COLO668 (cell line): ENCODE measurements at regions not wholly inside any gene's neighbourhood (a gene's known extent, or its start where the extent isn't known, plus 50 kb on each side); places are given as distances from the start of the nearest gene placed in this dataset.

ENCODE experiments used
- DNase-seq: peaks from one replicate; lab custom pipeline; 2025; ENCODE audit not compliant: unreplicated experiment; lab: John Stamatoyannopoulos, UW

DNA sequence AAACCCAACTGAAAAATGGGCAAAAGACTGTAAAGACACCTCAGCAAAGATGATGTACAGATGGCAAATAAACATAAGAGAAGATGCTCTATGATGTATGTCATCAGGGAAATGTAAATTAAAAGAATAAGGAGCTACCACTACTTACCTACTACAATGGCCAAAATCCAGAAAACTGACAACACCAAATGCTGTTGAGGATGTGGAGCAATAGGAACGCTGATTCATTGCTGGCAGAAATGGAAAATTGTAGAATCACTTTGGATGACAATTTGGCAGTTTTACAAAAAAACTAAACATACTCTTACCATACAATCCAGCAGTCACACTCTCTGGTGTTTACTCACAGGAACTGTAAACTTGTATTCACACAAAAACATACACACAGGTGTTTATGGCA lies 222.3 kb upstream of the LDB2 start:
- no peak for DNase-seq

DNA sequence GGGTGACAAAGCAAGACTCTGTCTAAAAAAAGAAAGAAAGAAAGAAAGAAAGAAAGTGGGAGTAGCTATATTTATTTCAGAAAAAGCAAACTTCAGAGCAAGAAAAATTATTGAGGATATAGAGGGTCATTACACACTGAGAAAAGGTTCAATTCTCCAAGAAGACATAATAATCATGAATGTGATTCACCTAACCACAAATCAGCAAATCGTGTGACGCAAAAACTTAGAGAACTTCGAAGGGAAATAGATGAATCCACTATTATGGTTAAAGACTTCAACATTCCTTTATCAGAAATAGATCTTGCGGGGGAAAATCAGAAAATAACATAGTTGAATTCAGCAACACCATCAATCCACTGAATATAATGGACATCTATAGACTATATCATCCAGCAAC lies 219.3 kb upstream of the LDB2 start:
- DNase-seq: no peak

DNA sequence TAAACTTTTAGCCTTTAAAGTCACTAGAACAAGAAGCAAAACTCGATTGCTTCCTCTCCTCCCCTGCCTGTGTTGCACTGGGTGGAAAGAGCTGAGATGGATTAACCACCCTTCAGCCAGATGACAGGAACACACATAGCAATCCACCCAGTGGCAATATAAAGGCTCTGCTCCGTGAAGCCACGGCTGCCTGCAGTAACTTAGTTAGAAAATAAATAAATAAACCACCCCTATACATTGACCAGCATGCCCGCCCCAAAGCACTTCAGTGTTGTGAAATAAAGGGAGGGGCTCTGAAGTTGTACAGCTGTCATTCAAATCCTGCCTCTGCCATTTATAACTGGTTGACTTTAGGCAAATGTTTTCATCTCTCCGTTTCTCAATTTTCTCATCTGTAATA lies 217.1 kb upstream of the LDB2 start:
- no peak for DNase-seq

DNA sequence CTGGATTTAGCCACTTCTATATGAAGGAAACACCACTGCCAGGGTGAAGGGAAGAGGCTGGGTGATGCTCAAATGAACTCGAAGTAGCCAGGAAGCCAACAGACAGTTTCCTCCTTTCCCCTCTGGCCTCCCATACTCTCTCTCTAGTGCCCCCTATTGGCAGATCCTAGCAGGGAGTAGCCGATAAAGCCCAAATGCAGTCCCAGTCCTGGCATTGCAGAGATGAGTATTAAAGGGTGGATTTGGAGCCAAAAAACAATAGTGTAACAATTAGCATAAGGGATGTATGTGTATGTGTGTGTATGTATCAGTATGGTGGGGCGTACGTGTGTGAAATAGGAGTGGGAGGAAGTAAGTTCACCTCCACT lies 213.8 kb upstream of the LDB2 start:
- DNase-seq: no peak

DNA sequence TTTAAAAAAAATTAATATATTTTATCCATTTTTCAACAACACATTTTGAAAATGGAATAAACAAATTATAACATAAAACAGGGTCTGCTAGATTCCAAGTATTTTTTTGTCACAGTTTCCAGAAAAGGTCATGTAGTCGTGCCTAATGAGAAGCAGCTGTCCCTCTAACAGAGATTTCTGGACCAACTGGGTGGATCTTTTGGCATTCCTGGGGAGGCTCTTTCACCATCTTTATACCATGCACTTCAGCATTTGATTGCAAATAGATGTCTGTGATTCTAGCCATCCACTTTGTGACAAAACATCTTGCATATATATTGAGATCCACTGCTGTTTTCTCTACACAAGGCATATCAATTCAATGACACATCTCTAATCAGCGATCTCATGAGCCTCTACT lies 210.7 kb upstream of the LDB2 start:
- no peak for DNase-seq

DNA sequence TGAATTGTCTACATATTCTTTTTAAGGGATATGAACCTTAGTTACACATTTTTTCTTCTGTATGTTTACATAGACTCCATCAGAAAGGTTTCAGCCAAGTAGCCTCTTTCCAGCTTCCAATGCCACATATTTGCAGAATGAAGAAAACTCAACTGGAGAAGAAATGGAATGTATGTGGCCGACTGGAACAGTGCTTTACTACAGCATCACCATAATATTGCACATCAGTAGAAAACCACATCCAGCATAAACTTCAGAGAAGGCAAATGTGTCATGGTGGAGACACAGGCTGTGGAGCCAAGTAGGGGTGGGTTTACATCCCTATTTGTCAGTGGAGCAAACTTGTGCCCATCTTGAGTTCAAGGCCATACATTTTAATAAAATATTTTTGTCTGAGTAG lies 204.8 kb upstream of the LDB2 start:
- no peak for DNase-seq

DNA sequence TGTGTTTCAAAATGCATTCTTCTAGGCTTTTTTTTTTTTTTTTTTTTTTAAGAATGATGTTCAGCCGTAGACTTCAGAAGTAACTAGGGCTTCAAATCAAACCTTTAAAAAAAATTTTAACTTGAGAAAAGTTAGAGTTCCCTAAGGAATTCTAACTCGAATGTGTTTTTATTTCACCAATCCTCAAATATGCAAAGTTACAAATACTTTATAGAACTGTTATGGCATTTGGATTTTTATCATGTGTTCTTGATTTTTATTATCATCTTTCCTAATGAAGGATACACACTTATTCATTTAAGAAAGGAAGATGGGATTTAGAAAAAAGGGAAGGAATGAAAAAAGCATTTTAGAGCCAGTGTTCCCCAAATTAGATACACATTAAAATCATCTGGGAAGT lies 200.6 kb upstream of the LDB2 start:
- DNase-seq: no peak

DNA sequence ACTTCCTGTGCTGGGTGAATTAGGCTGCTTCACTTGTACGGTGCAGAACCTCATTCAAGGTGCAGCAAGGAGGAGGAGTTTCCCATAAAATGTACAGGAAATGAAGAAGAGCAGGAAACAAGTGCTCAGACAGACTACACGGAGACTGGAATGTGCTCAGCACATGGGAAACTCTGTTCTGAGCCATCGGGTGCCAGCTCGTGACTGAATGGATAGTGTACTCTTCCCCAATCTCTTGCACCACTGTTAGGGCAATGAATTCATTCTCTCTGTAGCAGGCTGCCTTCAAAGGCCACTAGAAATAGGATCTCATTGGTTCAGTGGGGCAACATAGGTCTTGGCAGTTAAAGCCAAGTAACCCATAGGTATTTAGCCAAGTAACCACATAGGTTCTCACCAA lies 200.0 kb upstream of the LDB2 start:
- no peak for DNase-seq

DNA sequence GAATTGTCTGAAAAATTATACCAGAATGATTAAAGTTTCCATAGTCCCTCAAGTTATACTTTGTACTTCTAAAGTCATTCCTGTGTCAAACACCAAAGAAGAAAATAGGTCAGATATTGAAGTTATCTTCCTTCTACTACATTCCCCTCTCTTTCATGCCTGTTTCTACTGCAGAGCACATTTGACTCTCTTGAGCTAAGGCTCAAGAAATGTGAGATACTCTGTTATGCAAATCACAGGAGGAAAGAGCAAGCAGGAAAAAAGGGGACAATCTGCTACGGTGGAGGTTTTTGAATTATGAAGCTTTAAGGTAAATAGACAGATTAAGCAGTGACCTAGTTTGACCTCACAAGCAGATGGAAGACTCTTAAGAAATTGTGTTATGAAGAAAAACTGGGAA lies 198.9 kb upstream of the LDB2 start:
- no peak for DNase-seq

DNA sequence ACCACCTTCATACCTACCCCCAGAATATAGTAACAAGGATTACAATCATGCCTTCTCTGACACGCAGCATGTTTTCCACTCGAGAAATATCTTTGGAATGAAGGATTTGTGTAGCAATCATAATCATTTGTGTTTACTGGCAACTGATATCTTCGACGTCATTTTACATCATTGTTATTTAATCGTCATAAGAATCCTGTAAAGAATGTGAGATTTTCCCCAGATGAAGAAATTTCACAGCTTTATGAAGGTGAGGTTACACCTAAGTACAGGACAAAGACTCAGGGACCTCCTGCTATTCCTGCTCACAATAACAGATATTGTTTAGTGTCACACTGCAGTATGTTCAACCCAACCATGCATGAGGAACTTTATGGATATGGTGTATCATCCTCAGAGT lies 198.2 kb upstream of the LDB2 start:
- DNase-seq: no peak

DNA sequence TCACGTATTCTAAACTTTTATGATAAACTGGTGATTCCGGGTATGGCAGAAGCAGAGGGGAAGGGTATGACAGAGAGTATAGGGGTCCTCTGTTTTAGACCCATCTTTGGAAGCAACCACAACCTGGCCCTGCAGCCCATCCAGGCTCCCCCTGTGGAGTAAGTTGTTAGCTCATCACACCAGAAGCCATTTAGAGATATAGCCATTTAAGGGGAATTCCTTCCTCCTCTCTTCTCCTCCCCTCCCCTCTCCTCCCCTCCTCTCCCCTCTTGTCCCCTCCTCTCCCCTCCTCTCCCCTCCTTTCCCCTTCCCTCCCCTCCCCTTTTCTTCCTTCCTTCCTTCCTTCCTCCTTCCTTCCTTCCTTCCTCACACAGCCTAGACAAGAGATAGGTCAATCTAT lies 197.3 kb upstream of the LDB2 start:
- no peak for DNase-seq

DNA sequence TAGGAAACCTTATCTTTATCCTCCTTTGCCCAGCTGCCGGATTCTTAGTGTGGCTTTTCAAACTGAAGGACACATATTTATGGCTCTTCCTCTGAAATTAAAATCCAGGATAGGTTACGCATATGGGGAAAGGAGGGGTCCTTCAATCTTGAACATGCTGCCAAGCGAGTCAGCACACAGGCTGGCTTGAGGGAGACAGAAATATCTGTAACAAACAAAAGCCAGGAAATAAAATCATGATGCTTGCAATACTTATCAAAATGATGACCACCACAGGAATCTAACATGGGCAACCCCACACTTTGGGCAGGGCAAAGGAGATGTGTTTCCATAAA lies 196.4 kb upstream of the LDB2 start:
- DNase-seq: no peak

DNA sequence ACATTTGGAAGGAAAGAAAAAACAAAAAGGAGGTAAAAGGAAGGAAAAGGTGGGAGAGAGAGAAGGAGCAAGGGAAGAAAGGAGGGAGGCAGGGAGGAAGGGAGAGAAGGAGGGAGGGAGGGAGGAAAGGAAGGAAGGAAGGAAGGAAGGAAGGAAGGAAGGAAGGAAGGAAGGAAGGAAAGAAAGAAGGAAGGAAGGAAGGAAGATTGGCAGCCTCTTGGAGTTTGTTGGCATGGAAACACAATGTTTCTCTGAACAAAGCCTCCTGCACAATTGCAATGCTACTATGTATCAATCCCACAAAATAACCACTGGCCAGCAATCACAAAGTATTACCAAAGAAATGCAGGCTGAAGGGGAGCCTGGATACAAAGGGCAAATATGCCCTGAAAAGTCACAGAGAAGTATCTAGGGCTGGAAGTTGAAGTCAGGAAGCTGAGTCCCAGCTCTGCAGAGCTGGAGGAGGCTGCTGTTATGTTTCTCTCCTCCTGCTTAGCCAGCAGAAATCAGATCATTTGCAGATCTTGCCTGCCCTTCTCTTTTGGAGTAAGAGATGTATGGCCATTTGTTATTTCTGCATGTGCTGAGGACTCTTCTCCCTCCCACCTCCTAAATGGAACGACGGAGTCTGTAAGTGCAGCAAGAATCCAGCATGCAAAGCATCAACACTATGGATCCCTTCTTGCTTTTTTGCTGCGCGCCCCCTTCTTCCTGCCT lies 195.9 kb upstream of the LDB2 start:
- DNase-seq: no peak

DNA sequence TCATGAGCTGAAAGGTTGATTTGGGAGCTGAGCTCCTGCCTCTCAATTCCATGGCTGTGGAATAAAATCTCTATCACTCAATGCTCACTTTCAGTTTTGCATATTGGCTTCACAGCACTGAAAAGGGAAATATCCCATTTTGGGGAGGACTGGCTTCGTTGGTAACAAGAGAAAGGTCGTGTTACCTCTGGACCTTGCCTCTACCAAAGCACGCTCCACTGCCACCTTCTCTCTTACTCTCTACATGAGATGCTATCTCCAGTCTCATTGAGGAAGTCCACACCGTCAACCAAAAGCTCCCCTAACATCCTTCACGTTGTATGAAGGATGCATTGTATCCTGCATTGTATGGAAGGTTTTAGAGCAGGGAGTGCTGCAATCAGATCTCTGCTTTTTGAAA lies 195.0 kb upstream of the LDB2 start:
- no peak for DNase-seq

DNA sequence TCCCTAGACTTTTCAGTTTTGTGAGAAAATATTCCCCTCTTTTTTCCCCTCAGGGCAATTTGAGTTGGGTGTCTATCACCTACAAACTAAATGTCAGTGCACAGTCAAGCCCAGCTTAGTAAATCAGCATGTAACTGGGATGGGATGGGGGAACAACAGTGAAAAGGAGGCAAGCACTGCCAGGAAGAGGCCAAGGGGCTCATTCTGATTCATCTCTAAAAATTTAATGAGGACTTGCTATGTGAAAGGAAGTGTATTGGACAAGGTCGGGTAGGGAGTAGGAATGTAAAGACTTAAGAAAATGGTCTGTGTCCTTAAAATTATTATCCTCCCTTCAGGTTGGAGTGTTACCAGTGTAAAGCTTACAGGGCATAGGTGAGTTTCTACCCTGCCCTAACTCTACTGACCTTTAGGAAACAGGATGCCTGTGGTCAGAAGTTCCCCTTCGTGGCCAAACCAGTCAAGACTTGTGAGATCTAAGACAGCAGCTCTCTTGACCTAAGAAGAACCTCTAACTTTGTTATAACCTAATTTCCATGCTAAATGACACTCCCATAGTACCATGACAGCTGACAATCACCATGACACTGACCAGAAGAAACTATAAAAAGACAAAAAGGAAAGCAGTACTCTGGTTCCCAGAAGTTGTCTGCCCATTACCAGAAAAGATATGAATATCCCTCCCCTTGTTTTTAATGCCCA lies 194.4 kb upstream of the LDB2 start:
- DNase-seq: no peak

DNA sequence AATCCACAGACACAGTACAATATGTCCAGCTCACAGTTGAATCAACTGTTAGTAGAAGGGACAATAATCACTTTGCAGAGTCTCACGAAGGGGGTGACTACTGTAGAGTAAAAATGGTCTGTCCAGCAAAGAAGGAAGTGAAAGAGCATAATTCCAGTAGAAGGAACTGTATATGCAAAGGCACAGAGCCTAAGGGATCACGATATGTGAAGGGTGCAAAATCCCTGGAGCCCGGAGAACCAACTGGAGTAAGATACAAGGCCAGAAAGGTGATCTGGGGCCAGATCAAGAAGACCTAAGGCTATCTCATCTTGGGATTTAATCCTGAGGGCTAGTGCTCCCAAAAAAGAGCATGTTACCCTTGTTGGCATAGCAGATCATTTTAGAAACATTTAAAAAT lies 192.7 kb upstream of the LDB2 start:
- no peak for DNase-seq

DNA sequence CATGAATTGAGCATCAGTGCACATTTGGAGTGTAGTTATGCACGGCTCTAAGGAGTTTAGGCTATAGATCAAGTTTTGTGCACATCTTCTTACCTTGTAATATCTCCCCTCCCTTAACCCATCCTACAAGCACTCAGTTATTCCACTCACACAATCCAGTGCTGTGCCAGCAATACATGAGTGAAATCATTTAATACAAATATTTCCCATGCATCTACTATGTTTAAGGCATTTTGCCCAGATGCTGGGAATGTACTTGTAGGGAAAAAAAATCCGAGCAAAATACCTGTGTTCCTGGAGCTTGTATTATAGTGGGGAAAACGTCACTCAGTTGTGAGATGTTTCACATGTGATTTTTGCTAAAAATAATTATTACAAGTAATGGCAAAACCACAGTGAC lies 191.6 kb upstream of the LDB2 start:
- no peak for DNase-seq

DNA sequence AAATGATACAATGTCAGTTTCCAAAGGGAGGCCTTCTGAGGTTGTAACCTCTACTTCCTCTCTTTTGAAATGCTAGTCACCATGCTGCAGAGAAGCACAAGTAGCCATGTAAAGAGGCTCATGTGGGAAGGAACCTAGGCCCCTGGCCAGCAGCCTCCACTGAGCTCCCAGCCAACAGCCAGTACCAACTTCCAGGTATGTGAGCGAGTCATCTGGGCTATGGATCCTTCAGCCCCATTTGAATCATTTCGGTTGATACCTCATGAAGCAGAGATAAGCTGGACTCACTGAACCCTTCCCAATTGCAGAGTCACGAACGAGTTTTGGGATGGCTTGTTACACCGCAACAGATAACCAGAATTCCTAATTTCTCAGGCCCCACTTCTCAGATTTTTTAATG lies 187.0 kb upstream of the LDB2 start:
- no peak for DNase-seq

DNA sequence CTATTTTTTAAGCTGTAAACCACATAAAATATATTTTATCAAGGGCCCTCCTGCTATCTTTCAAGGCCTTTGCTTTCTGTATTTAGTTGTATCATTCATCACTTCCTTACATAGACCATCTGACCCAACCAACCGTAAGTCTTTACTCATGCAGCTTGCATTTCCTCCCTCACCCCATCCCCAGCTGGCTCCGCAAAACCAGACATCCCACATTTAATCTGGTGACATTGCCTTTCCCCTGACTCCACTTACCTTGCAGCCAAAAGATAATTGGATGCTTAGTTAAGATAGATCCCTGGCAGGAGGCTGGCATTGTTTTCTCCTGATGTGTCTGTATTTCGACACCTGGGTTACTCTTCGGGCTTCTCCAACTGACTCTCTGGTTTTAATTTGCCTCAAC lies 183.7 kb upstream of the LDB2 start:
- no peak for DNase-seq

DNA sequence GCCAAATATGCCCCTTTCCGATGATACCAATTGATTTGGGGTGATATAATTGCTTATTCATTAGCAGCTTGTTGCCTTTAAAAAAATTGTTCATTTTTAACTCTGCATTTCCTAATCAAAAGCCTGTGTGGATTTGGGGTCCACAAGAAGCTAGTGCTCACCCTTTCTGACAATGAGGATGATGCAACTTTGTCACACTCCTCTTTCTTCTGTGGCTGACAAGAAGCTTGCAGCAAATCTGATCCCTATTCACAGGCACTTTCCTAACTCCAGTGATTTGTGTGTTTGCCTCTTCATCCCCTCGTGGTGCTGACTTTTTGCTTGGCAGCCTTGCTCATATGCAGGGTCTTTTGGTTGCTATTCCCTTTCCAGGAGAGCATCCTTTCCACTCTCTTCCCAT lies 182.7 kb upstream of the LDB2 start:
- no peak for DNase-seq

DNA sequence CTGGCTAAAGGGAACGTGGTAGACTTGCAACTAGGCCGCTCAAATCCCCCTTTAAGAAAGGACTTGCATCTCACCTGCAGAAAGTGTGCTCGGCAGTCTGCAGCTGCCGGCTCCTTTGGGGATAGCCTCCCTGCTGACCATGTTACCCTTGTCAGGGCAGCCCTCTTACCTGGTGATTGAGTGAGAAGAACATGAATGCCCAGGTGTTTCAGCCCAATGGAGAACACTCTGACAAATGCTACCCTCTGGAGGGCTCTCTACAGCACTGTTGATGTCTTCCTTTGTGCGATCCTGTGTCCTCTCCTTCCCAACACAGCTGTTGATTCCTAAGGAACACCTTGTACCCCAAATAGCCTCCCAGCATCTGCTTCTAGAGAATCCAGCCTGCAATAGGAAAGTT lies 178.7 kb upstream of the LDB2 start:
- no peak for DNase-seq

DNA sequence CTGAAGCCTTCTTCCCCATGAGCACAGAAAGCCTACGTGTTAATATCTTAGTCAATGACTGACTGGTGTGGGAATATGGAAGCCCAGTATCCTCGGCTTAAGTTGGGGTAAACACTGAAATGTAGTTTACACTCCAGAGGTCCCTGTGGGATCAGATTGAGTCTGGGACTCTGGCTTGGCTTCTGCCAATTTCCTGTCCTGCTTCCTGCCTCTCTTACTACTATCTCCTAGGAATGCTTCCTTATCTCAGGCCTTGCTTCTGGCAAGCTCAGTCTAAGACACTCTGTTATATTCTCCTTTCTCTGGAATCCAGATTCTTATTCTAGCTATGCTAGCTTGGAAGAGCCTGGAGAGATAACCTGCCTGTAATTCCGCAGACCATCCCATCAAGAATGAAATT lies 174.0 kb upstream of the LDB2 start:
- DNase-seq: no peak

DNA sequence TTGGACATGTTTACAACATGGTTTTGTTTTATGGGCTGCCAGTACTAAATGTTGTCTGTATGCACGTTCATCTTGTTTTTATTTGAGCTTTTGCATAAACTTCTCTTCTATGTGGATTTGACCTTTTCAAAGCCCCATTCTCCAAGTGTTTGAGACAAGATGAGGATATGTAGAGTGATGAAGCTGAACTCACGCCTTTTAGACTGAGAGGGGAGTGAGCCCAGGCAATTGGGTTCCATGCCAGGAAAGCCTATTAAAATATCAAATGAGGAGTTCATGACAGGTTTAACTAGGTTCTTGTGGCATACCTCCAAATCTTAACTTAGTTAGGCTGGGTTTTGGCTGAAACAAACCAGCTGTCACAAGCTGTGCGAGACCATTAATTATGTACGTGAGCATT lies 170.4 kb upstream of the LDB2 start:
- DNase-seq: no peak
